SK-N-MC (cell line): ENCODE measurements at regions not wholly inside any gene's neighbourhood (a gene's known extent, or its start where the extent isn't known, plus 50 kb on each side); places are given as distances from the start of the nearest gene placed in this dataset.

Experiments used
- EZH2 ChIP-seq: fragments of 200-600 bp; sonication (generic); IDR thresholded peaks from one replicate; pipeline ENCODE4 v1.6.1; 2017; ENCODE audit warnings: antibody characterized with exemption
- POLR2AphosphoS5 ChIP-seq: IDR thresholded peaks from 2 replicates; pipeline ENCODE4 v1.6.1; 2012; ENCODE audit warnings: mild to moderate bottlenecking, low read depth, low read length, borderline replicate concordance

- TF ChIP-seq POLR2AphosphoS5 (no peak), EZH2 (no peak)
Measured at GRCh38 chr3:31232055-31233025, 300.4 kb upstream of the STT3B start.
